ENCODE measurements at regions not wholly inside any gene's neighbourhood (a gene's known extent, or its start where the extent isn't known, plus 50 kb on each side); places are given as distances from the start of the nearest gene placed in this dataset.
"Not testable (repeated sequence)": the region's sequence is repeated elsewhere in the genome, so short reads cannot be mapped to it uniquely, and the experiment has no call there.

DNA sequence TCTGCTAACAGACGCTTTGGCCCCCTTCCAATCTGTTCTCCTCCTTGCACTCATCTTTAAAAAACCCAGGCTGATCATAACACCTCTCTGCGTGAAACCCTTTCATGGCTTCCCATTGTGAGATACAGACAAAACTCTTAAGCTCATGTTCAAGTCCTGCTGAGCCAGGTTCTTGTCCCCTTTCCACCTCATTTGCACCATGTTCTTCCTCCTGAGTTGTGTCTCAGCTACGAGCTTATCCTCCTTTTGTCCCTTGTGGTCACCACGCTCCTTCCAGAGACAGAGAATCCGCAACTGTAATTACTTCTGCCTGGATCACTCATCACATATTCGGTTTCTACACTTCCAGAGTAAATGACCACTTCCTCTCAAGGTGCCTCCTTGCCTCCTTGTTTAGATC is 238.8 kb downstream of the ACTR3 start:
- H2AFZ ChIP-seq (ENCODE audit: low read depth, low read length), result no peak overlapping the region
- DNase-seq (ENCODE audit: low read depth) (no peak), FAIRE-seq (no peak)
- H4K20me1 ChIP-seq (ENCODE audit: insufficient read depth, low read length), result no peaks in the 10 kb centered on the region
- H3K4me1 ChIP-seq (ENCODE audit: insufficient read depth, low read length), result no peaks in the 10 kb centered on the region
- H3K27ac Mint-ChIP-seq (ENCODE audit: unreplicated experiment), result no peak overlapping the region
- H3K27me3 ChIP-seq (ENCODE audit: insufficient read depth, low read length), result no peaks in the 10 kb centered on the region
- H3K79me2 ChIP-seq (ENCODE audit: insufficient read depth, low read length), result no peaks in the 10 kb centered on the region
- no peak overlapping the region for H3K4me2 ChIP-seq (ENCODE audit: low read length)
- no peak overlapping the region for H3K27ac ChIP-seq (ENCODE audit: low read depth, low read length)
- H3K4me3 Mint-ChIP-seq (ENCODE audit: unreplicated experiment), result no peak overlapping the region
- peaks cover 2% of the 10 kb centered on the region for H3K27me3 Mint-ChIP-seq (ENCODE audit: low read depth, unreplicated experiment)
- no peak overlapping the region for H3K4me3 ChIP-seq (ENCODE audit: insufficient read depth, low read depth, low read length)
- no peak for TF ChIP-seq EZH2 (IDR thresholded peaks at IDR 0.05; ENCODE audit: insufficient read depth, low read length)
- TF ChIP-seq, protein P1, sequence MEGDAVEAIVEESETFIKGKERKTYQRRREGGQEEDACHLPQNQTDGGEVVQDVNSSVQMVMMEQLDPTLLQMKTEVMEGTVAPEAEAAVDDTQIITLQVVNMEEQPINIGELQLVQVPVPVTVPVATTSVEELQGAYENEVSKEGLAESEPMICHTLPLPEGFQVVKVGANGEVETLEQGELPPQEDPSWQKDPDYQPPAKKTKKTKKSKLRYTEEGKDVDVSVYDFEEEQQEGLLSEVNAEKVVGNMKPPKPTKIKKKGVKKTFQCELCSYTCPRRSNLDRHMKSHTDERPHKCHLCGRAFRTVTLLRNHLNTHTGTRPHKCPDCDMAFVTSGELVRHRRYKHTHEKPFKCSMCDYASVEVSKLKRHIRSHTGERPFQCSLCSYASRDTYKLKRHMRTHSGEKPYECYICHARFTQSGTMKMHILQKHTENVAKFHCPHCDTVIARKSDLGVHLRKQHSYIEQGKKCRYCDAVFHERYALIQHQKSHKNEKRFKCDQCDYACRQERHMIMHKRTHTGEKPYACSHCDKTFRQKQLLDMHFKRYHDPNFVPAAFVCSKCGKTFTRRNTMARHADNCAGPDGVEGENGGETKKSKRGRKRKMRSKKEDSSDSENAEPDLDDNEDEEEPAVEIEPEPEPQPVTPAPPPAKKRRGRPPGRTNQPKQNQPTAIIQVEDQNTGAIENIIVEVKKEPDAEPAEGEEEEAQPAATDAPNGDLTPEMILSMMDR (IDR thresholded peaks at IDR 0.05; ENCODE audit: insufficient read depth, low read depth, low read length), result no peak
- no peak overlapping the region for H3K9ac ChIP-seq (ENCODE audit: low read length)
- no peaks in the 10 kb centered on the region for H3K9me3 ChIP-seq (ENCODE audit: insufficient read depth, low read depth, low read length)
- H3K36me3 ChIP-seq (ENCODE audit: insufficient read depth, low read length), result no peaks in the 10 kb centered on the region
- H3K36me3 Mint-ChIP-seq (ENCODE audit: low read depth, unreplicated experiment), result no peaks in the 10 kb centered on the region
- H3K9me3 Mint-ChIP-seq (ENCODE audit: unreplicated experiment), result no peaks in the 10 kb centered on the region
- H3K4me1 Mint-ChIP-seq (ENCODE audit: low read depth, unreplicated experiment), result no peaks in the 10 kb centered on the region

DNA sequence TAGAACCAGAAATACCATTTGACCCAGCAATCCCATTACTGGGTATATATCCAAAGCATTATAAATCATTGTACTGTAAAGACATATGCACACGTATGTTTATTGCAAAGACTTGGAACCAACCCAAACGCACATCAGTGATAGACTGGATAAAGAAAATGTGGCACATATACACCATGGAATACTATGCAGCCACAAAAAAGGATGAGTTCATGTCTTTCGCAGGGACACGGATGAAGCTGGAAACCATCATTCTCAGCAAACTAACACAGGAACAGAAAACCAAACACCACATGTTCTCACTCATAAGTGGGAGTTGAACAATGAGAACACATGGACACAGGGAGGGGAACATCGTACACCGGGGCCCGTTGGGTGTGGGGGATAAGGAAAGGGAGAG is 242.2 kb downstream of the ACTR3 start:
- H3K4me1 Mint-ChIP-seq (ENCODE audit: low read depth, unreplicated experiment); FAIRE-seq; H3K79me2 ChIP-seq (ENCODE audit: insufficient read depth, low read length): not testable (repeated sequence)

DNA sequence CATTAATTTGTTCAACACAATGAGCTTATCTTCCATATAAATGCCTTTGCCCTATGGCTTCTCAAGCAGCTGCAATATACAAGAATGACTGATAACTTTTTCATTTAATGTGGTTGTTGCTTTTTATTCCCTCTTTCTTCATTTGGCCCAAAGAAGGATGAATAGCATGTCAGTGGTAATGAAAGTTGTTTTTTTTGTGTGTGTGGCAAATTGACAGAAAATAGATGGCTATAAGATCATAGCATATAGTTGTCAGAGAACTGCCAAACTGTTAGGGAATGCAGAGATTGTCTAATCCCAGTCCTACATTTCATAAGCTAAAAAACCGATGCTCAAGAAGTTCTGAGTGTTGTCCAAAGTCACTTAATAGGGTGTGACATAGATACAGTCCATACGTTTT is 244.3 kb downstream of the ACTR3 start:
- Histone ChIP-seq H3K36me3 (ENCODE audit: insufficient read depth, low read length) (no peaks in the 10 kb centered on the region), H4K20me1 (ENCODE audit: insufficient read depth, low read length) (no peaks in the 10 kb centered on the region), H3K4me1 (ENCODE audit: insufficient read depth, low read length) (no peaks in the 10 kb centered on the region), H3K4me2 (ENCODE audit: low read length) (no peak overlapping the region), H3K9ac (ENCODE audit: low read length) (no peak overlapping the region), H3K79me2 (ENCODE audit: insufficient read depth, low read length) (no peaks in the 10 kb centered on the region), H2AFZ (ENCODE audit: low read depth, low read length) (no peak overlapping the region), H3K27me3 (ENCODE audit: insufficient read depth, low read length) (no peaks in the 10 kb centered on the region), H3K27ac (ENCODE audit: low read depth, low read length) (no peak overlapping the region), H3K4me3 (ENCODE audit: insufficient read depth, low read depth, low read length) (no peak overlapping the region), H3K9me3 (ENCODE audit: insufficient read depth, low read depth, low read length) (no peaks in the 10 kb centered on the region)
- FAIRE-seq, result no peak
- TF ChIP-seq, protein P1 (IDR thresholded peaks at IDR 0.05; ENCODE audit: insufficient read depth, low read depth, low read length), result no peak
- no peak for TF ChIP-seq EZH2 (IDR thresholded peaks at IDR 0.05; ENCODE audit: insufficient read depth, low read length)
- Mint-ChIP-seq H3K27me3 (ENCODE audit: low read depth, unreplicated experiment) (peaks cover under 1% of the 10 kb centered on the region), H3K9me3 (ENCODE audit: unreplicated experiment) (no peaks in the 10 kb centered on the region), H3K4me1 (ENCODE audit: low read depth, unreplicated experiment) (no peaks in the 10 kb centered on the region), H3K36me3 (ENCODE audit: low read depth, unreplicated experiment) (no peaks in the 10 kb centered on the region), H3K4me3 (ENCODE audit: unreplicated experiment) (no peak overlapping the region), H3K27ac (ENCODE audit: unreplicated experiment) (no peak overlapping the region)
- no peak for DNase-seq (ENCODE audit: low read depth)

More for the DNA sequence above, 242.2 kb downstream of the ACTR3 start:
- H3K9ac ChIP-seq (ENCODE audit: low read length); H2AFZ ChIP-seq (ENCODE audit: low read depth, low read length); H3K4me2 ChIP-seq (ENCODE audit: low read length); H3K36me3 Mint-ChIP-seq (ENCODE audit: low read depth, unreplicated experiment); H3K4me3 Mint-ChIP-seq (ENCODE audit: unreplicated experiment); H3K27ac ChIP-seq (ENCODE audit: low read depth, low read length); DNase-seq (ENCODE audit: low read depth); H3K36me3 ChIP-seq (ENCODE audit: insufficient read depth, low read length); H3K27me3 Mint-ChIP-seq (ENCODE audit: low read depth, unreplicated experiment); H3K4me1 ChIP-seq (ENCODE audit: insufficient read depth, low read length); H3K9me3 ChIP-seq (ENCODE audit: insufficient read depth, low read depth, low read length); H3K27me3 ChIP-seq (ENCODE audit: insufficient read depth, low read length); H3K27ac Mint-ChIP-seq (ENCODE audit: unreplicated experiment); H3K9me3 Mint-ChIP-seq (ENCODE audit: unreplicated experiment); H4K20me1 ChIP-seq (ENCODE audit: insufficient read depth, low read length); H3K4me3 ChIP-seq (ENCODE audit: insufficient read depth, low read depth, low read length): not testable (repeated sequence)
